Neuronal stem cell (in vitro differentiated cells): ENCODE measurements at regions not wholly inside any gene's neighbourhood (a gene's known extent, or its start where the extent isn't known, plus 50 kb on each side); places are given as distances from the start of the nearest gene placed in this dataset.

Source experiments
- DNase-seq: peaks from one replicate; pipeline ENCODE4 v3.0.0-alpha.2; 2013; ENCODE audit warnings: low spot score
- H2AFZ ChIP-seq: one replicate; pipeline ENCODE4 v1.6.1; 2013; ENCODE audit warnings: mild to moderate bottlenecking, low read length, inconsistent platforms
- H2AK5ac ChIP-seq: 2 replicates; pipeline ENCODE4 v1.6.1; 2013; ENCODE audit warnings: low read depth, mild to moderate bottlenecking, inconsistent platforms, low read length, moderate library complexity, mixed read lengths
- H2BK120ac ChIP-seq: 2 replicates; pipeline ENCODE4 v1.6.1; 2013; ENCODE audit warnings: low read depth, mild to moderate bottlenecking, inconsistent platforms, low read length, moderate library complexity, mixed read lengths
- H2BK12ac ChIP-seq: one replicate; pipeline ENCODE4 v1.6.1; 2013; ENCODE audit warnings: low read length, inconsistent platforms
- H2BK15ac ChIP-seq: 2 replicates; pipeline ENCODE4 v1.6.1; 2013; ENCODE audit warnings: mild to moderate bottlenecking, low read length, inconsistent platforms, mixed read lengths
- H2BK5ac ChIP-seq: one replicate; pipeline ENCODE4 v1.6.1; 2013; ENCODE audit warnings: inconsistent platforms, mild to moderate bottlenecking, low read length, moderate library complexity
- H3K14ac ChIP-seq: one replicate; pipeline ENCODE4 v1.6.1; 2013; ENCODE audit warnings: low read length, inconsistent platforms
- H3K18ac ChIP-seq: 2 replicates; pipeline ENCODE4 v1.6.1; 2013; ENCODE audit warnings: low read length, inconsistent platforms
- H3K23ac ChIP-seq: 2 replicates; pipeline ENCODE4 v1.6.1; 2013; ENCODE audit warnings: low read depth, mild to moderate bottlenecking, mixed read lengths, low read length, inconsistent platforms; ENCODE audit not compliant: poor library complexity
- H3K27ac ChIP-seq: replicated peaks from 3 replicates; pipeline ENCODE4 v1.5.1; 2013; ENCODE audit warnings: low read length, inconsistent platforms
- H3K27me3 ChIP-seq, 3 experiments: 2 replicates each; pipeline ENCODE4 v1.6.1; 2013; ENCODE audit warnings: low read length in 3 of 3, mild to moderate bottlenecking in 2 of 3, inconsistent platforms in 1 of 3, low read depth in 1 of 3, mixed read lengths in 1 of 3, moderate library complexity in 1 of 3; ENCODE audit not compliant: control insufficient read depth in 3 of 3, insufficient read depth in 3 of 3
- H3K36me3 ChIP-seq, 2 donors: replicated peaks in 1 of 2; 2 replicates each; pipeline ENCODE4 v1.6.1; 2013; ENCODE audit warnings: low read length in 2 of 2; ENCODE audit not compliant: control insufficient read depth in 2 of 2, insufficient read depth in 2 of 2
- H3K4ac ChIP-seq: 2 replicates; pipeline ENCODE4 v1.6.1; 2013; ENCODE audit warnings: inconsistent platforms, mild to moderate bottlenecking, low read length, moderate library complexity
- H3K4me1 ChIP-seq, 2 donors: 1 replicate in 1 of 2; 2 replicates in 1 of 2; pipeline ENCODE4 v1.6.1; 2013; ENCODE audit warnings: low read length in 2 of 2, low read depth in 1 of 2; ENCODE audit not compliant: control insufficient read depth in 2 of 2, insufficient read depth in 1 of 2
- H3K4me2 ChIP-seq: one replicate; pipeline ENCODE4 v1.6.1; 2013; ENCODE audit warnings: mild to moderate bottlenecking, low read length, inconsistent platforms; ENCODE audit not compliant: insufficient read depth, poor library complexity, severe bottlenecking
- H3K4me3 ChIP-seq, 2 donors: 2 replicates each; pipeline ENCODE4 v1.5.1; 2013; ENCODE audit warnings: low read length in 2 of 2, mild to moderate bottlenecking in 2 of 2, inconsistent platforms in 1 of 2, moderate library complexity in 1 of 2
- H3K79me1 ChIP-seq: one replicate; pipeline ENCODE4 v1.6.1; 2013; ENCODE audit warnings: low read depth, mild to moderate bottlenecking, inconsistent platforms, low read length, moderate library complexity
- H3K9ac ChIP-seq: one replicate; pipeline ENCODE4 v1.6.1; 2013; ENCODE audit warnings: mild to moderate bottlenecking, low read depth, low read length, inconsistent platforms; ENCODE audit not compliant: poor library complexity
- H3K9me3 ChIP-seq, 2 donors: replicated peaks in 1 of 2; 2 replicates each; pipeline versions ENCODE3 to v1.6.1; 2013; ENCODE audit warnings: low read length in 2 of 2, mild to moderate bottlenecking in 2 of 2, inconsistent platforms in 1 of 2, low read depth in 1 of 2, mixed read lengths in 1 of 2, moderate library complexity in 1 of 2; ENCODE audit not compliant: control insufficient read depth in 2 of 2, insufficient read depth in 1 of 2
- H4K8ac ChIP-seq: one replicate; pipeline ENCODE4 v1.6.1; 2013; ENCODE audit warnings: low read depth, mild to moderate bottlenecking, inconsistent platforms, low read length, moderate library complexity
- H4K91ac ChIP-seq: one replicate; pipeline ENCODE4 v1.6.1; 2013; ENCODE audit warnings: low read length, low read depth, mild to moderate bottlenecking, inconsistent platforms; ENCODE audit not compliant: poor library complexity
- WGBS, 2 donors: extraction: QIAGEN DNeasy Blood & Tissue Kit; methylation state at CpG; one replicate each; pipeline ENCODE4 v1.1.7; 2013; ENCODE audit warnings: missing lambda C conversion rate in 2 of 2, mixed read lengths in 1 of 2; ENCODE audit not compliant: insufficient read length in 2 of 2, insufficient replicate concordance in 1 of 2; ENCODE audit errors: extremely low coverage in 2 of 2; 5-methylcytosine and 5-hydroxymethylcytosine counted together

GRCh38 chr6:49027644-49028043 is 435.4 kb downstream of the MMUT start:
- Histone ChIP-seq H3K27ac (no peak overlapping the region), H3K36me3 (no peaks in the 10 kb centered on the region), H2BK120ac (no peak overlapping the region), H3K27me3 (no peaks in the 10 kb centered on the region), H3K4me1 (no peaks in the 10 kb centered on the region), H3K79me1 (no peaks in the 10 kb centered on the region), H3K23ac (no peak overlapping the region), H3K4ac (no peak overlapping the region), H4K91ac (no peak overlapping the region), H3K9ac (no peak overlapping the region), H3K9me3 (no peaks in the 10 kb centered on the region), H2BK5ac (no peak overlapping the region), H2BK12ac (no peak overlapping the region), H3K4me2 (no peak overlapping the region), H2AFZ (no peak overlapping the region), H2AK5ac (no peak overlapping the region), H4K8ac (no peak overlapping the region), H3K18ac (no peak overlapping the region), H3K14ac (no peak overlapping the region), H2BK15ac (no peak overlapping the region), H3K4me3 (no peak overlapping the region)
- no CpG with 5 or more reads among the region's 2 CpGs for WGBS, 2 donors
- DNase-seq = no peak

- no peak overlapping the region for H3K4me2 ChIP-seq
- H3K4me3 ChIP-seq = no peak overlapping the region
- H3K14ac ChIP-seq = no peak overlapping the region
- no peak overlapping the region for H3K4ac ChIP-seq
- H2BK15ac ChIP-seq = no peak overlapping the region
- H2BK120ac ChIP-seq = no peak overlapping the region
- H3K23ac ChIP-seq = no peak overlapping the region
- no peak overlapping the region for H2BK5ac ChIP-seq
- H2AFZ ChIP-seq = no peak overlapping the region
- H3K9ac ChIP-seq = no peak overlapping the region
- no peaks in the 10 kb centered on the region for H3K9me3 ChIP-seq
- no peak for DNase-seq
- H3K27me3 ChIP-seq = no peaks in the 10 kb centered on the region
- no peak overlapping the region for H3K27ac ChIP-seq
- no peaks in the 10 kb centered on the region for H3K36me3 ChIP-seq
- no peak overlapping the region for H3K18ac ChIP-seq
- H4K8ac ChIP-seq = no peak overlapping the region
- no peaks in the 10 kb centered on the region for H3K4me1 ChIP-seq
- no peaks in the 10 kb centered on the region for H3K79me1 ChIP-seq
- no CpG with 5 or more reads among the region's 2 CpGs for WGBS, 2 donors
- no peak overlapping the region for H2BK12ac ChIP-seq
- H2AK5ac ChIP-seq = no peak overlapping the region
- H4K91ac ChIP-seq = no peak overlapping the region
Measured at GRCh38 chr6:49025273-49026240, 437.5 kb downstream of the MMUT start.

- Histone ChIP-seq H3K4me3 (no peak overlapping the region), H3K4ac (no peak overlapping the region), H3K9ac (no peak overlapping the region), H2BK12ac (no peak overlapping the region), H2AK5ac (no peak overlapping the region), H3K4me2 (no peak overlapping the region), H2BK5ac (no peak overlapping the region), H3K27me3 (no peaks in the 10 kb centered on the region), H3K27ac (no peak overlapping the region), H3K36me3 (no peaks in the 10 kb centered on the region), H2BK120ac (no peak overlapping the region), H3K18ac (no peak overlapping the region), H4K8ac (no peak overlapping the region), H3K4me1 (no peaks in the 10 kb centered on the region), H4K91ac (no peak overlapping the region), H3K23ac (no peak overlapping the region), H2BK15ac (no peak overlapping the region), H3K9me3 (no peaks in the 10 kb centered on the region), H2AFZ (no peak overlapping the region), H3K14ac (no peak overlapping the region), H3K79me1 (no peaks in the 10 kb centered on the region)
- DNase-seq = no peak
- no CpG with 5 or more reads among the region's 2 CpGs for WGBS, 2 donors
Measured at GRCh38 chr6:49004801-49005200, 458.3 kb downstream of the MMUT start.

GRCh38 chr6:49003348-49003747 is 459.7 kb downstream of the MMUT start:
- Histone ChIP-seq H3K4me2 (no peak overlapping the region), H2BK120ac (no peak overlapping the region), H2BK5ac (no peak overlapping the region), H3K36me3 (no peaks in the 10 kb centered on the region), H4K8ac (no peak overlapping the region), H3K4me1 (no peaks in the 10 kb centered on the region), H3K4me3 (no peak overlapping the region), H3K9me3 (no peaks in the 10 kb centered on the region), H3K23ac (no peak overlapping the region), H2AFZ (no peak overlapping the region), H3K79me1 (no peaks in the 10 kb centered on the region), H3K18ac (no peak overlapping the region), H3K4ac (no peak overlapping the region), H3K14ac (no peak overlapping the region), H2AK5ac (no peak overlapping the region), H2BK15ac (no peak overlapping the region), H2BK12ac (no peak overlapping the region), H3K27ac (no peak overlapping the region), H4K91ac (no peak overlapping the region), H3K9ac (no peak overlapping the region), H3K27me3 (no peaks in the 10 kb centered on the region)
- DNase-seq = no peak
- no CpG with 5 or more reads among the region's 3 CpGs for WGBS, 2 donors
